Uterus (tissue), 3 donors: ENCODE measurements at regions not wholly inside any gene's neighbourhood (a gene's known extent, or its start where the extent isn't known, plus 50 kb on each side); places are given as distances from the start of the nearest gene placed in this dataset.
"Not testable (repeated sequence)": the region's sequence is repeated elsewhere in the genome, so short reads cannot be mapped to it uniquely, and the experiment has no call there.

ENCODE experiments used
- DNase-seq, 2 donors: peaks; one replicate each; pipeline ENCODE4 v3.0.0-alpha.2; 2019 to 2020
- H3K27ac ChIP-seq, 2 donors: fragments of 200-600 bp; sonication (generic); 1 replicate in 1 of 2; 2 replicates in 1 of 2; pipeline ENCODE4 v1.5.1; 2016 to 2018
- H3K27me3 ChIP-seq, 2 donors: fragments of 200-600 bp; sonication (generic); one replicate each; pipeline ENCODE4 v1.5.1; 2018 to 2019; ENCODE audit warnings: control low read depth in 1 of 2
- H3K36me3 ChIP-seq, 2 donors: fragments of 200-600 bp; sonication (generic); one replicate each; pipeline ENCODE4 v1.5.1; 2019; ENCODE audit warnings: control low read depth in 1 of 2
- H3K4me1 ChIP-seq, 2 donors: fragments of 200-600 bp; sonication (generic); one replicate each; pipeline ENCODE4 v1.5.1; 2018 to 2019; ENCODE audit warnings: control low read depth in 1 of 2
- H3K4me3 ChIP-seq, 2 donors: fragments of 200-600 bp; sonication (generic); 1 replicate in 1 of 2; 2 replicates in 1 of 2; pipeline ENCODE4 v1.5.1; 2018 to 2019; ENCODE audit warnings: mild to moderate bottlenecking in 1 of 2
- H3K9me3 ChIP-seq, 2 donors: fragments of 200-600 bp; sonication (generic); one replicate each; pipeline ENCODE4 v1.5.1; 2019; ENCODE audit warnings: control low read depth in 1 of 2
- POLR2A ChIP-seq, 2 donors: fragments of 450-650 bp; IDR thresholded peaks; one replicate each; pipeline ENCODE4 v1.6.1; 2016; ENCODE audit warnings: antibody characterized with exemption in 2 of 2, mild to moderate bottlenecking in 1 of 2, moderate library complexity in 1 of 2
- intact Hi-C: fragments of 100-400 bp; cut with DNase I; formaldehyde crosslinking; loops from one replicate; pipeline ENCODE4 v1.15.1; 2023; ENCODE audit warnings: low total_unique reads
- TF ChIP-seq, protein P1 (sequence below), 4 experiments: fragments of 200-600 bp in 2 of 4; fragments of 450-650 bp in 2 of 4; sonication (generic) in 2 of 4; IDR thresholded peaks; one replicate each; pipeline ENCODE4 v1.5.1; 2016 to 2019; ENCODE audit warnings: antibody characterized with exemption in 4 of 4, mild to moderate bottlenecking in 2 of 4, moderate library complexity in 1 of 4
- donor health status: DM: yes; HTN: yes; CAD: no.

DNA sequence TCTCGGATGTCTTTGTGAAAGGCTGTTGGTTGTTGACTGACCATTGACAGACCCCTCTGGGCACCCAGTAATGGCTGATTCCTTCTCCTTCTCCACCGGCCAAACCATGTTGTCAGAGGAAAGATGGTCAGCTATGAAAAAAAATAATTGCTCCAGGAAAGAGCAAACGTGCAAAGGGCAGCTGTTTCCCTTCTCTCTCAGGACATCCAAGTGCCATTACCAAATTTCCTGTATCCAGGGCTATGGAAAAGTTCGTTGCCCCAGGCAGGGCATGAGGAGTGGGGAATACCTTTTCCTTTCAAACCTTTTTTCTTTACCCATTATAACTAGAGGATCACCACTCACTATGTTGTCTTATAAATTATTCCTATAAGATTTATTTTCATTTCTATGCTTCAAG is 321.5 kb upstream of the HNRNPA3 start:
- no peak overlapping the region for H3K4me3 ChIP-seq
- no peaks in the 10 kb centered on the region for H3K9me3 ChIP-seq
- H3K4me1 ChIP-seq, result no peaks in the 10 kb centered on the region
- H3K27ac ChIP-seq, result no peak overlapping the region
- intact Hi-C loops, result no loop called here
- no peak for DNase-seq
- TF ChIP-seq, protein P1, sequence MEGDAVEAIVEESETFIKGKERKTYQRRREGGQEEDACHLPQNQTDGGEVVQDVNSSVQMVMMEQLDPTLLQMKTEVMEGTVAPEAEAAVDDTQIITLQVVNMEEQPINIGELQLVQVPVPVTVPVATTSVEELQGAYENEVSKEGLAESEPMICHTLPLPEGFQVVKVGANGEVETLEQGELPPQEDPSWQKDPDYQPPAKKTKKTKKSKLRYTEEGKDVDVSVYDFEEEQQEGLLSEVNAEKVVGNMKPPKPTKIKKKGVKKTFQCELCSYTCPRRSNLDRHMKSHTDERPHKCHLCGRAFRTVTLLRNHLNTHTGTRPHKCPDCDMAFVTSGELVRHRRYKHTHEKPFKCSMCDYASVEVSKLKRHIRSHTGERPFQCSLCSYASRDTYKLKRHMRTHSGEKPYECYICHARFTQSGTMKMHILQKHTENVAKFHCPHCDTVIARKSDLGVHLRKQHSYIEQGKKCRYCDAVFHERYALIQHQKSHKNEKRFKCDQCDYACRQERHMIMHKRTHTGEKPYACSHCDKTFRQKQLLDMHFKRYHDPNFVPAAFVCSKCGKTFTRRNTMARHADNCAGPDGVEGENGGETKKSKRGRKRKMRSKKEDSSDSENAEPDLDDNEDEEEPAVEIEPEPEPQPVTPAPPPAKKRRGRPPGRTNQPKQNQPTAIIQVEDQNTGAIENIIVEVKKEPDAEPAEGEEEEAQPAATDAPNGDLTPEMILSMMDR (IDR thresholded peaks at IDR 0.05), result no peak
- no peak for TF ChIP-seq POLR2A (IDR thresholded peaks at IDR 0.05)
- H3K27me3 ChIP-seq, result no peaks in the 10 kb centered on the region
- no peaks in the 10 kb centered on the region for H3K36me3 ChIP-seq

GRCh38 chr2:176891857-176892256 is 320.7 kb upstream of the HNRNPA3 start:
- no peak overlapping the region for H3K27ac ChIP-seq
- H3K9me3 ChIP-seq, result no peaks in the 10 kb centered on the region
- no peaks in the 10 kb centered on the region for H3K27me3 ChIP-seq

GRCh38 chr2:176892676-176893226 is 319.8 kb upstream of the HNRNPA3 start:
- H3K27ac ChIP-seq, result no peak overlapping the region
- H3K9me3 ChIP-seq, result no peaks in the 10 kb centered on the region
- DNase-seq, result no peak
- H3K4me1 ChIP-seq, result no peaks in the 10 kb centered on the region
- H3K27me3 ChIP-seq, result no peaks in the 10 kb centered on the region
- intact Hi-C loops, result no loop called here
- no peak overlapping the region for H3K4me3 ChIP-seq
- TF ChIP-seq, protein P1 (IDR thresholded peaks at IDR 0.05), result no peak
- TF ChIP-seq POLR2A (IDR thresholded peaks at IDR 0.05), result no peak
- no peaks in the 10 kb centered on the region for H3K36me3 ChIP-seq

More at GRCh38 chr2:176891857-176892256, 320.7 kb upstream of the HNRNPA3 start:
- TF ChIP-seq POLR2A (IDR thresholded peaks at IDR 0.05), result no peak
- TF ChIP-seq, protein P1 (IDR thresholded peaks at IDR 0.05), result no peak
- H3K4me3 ChIP-seq, result no peak overlapping the region
- DNase-seq, result no peak
- intact Hi-C loops, result no loop called here
- H3K4me1 ChIP-seq, result no peaks in the 10 kb centered on the region
- H3K36me3 ChIP-seq, result no peaks in the 10 kb centered on the region

DNA sequence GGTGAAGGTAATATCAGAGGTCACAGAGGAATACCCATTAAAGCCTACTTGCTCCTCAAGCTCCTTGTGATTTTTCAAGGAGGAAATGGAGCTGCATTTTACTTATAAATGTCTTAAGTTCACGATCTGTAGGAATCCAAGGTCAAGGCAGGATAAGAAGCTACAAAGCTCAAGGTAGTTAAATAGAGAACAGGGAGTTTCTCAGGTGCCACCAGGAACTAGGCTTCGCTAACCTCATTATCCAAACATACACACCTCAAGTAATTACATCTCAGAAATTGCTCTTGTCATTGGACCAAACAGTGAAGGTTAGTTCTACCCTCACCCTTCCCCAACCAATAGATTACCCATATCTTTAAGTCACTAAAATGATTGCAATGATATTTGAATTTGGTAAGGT is 317.4 kb upstream of the HNRNPA3 start:
- TF ChIP-seq POLR2A (IDR thresholded peaks at IDR 0.05), result no peak
- TF ChIP-seq, protein P1 (IDR thresholded peaks at IDR 0.05), result no peak

GRCh38 chr2:176902454-176902853 is 310.1 kb upstream of the HNRNPA3 start:
- no peak overlapping the region for H3K27ac ChIP-seq
- no peaks in the 10 kb centered on the region for H3K36me3 ChIP-seq
- TF ChIP-seq, protein P1 (IDR thresholded peaks at IDR 0.05), result no peak
- no peak for TF ChIP-seq POLR2A (IDR thresholded peaks at IDR 0.05)
- DNase-seq, result no peak
- no peaks in the 10 kb centered on the region for H3K27me3 ChIP-seq
- H3K4me1 ChIP-seq, result no peaks in the 10 kb centered on the region
- no peaks in the 10 kb centered on the region for H3K9me3 ChIP-seq
- H3K4me3 ChIP-seq, result no peak overlapping the region
- intact Hi-C loops, result no loop called here

More for the DNA sequence above, 317.4 kb upstream of the HNRNPA3 start:
- Histone ChIP-seq H3K4me1 (no peaks in the 10 kb centered on the region), H3K4me3 (no peak overlapping the region), H3K27me3 (no peaks in the 10 kb centered on the region), H3K36me3 (no peaks in the 10 kb centered on the region), H3K9me3 (no peaks in the 10 kb centered on the region), H3K27ac (no peak overlapping the region)
- intact Hi-C loops, result no loop called here
- no peak for DNase-seq

DNA sequence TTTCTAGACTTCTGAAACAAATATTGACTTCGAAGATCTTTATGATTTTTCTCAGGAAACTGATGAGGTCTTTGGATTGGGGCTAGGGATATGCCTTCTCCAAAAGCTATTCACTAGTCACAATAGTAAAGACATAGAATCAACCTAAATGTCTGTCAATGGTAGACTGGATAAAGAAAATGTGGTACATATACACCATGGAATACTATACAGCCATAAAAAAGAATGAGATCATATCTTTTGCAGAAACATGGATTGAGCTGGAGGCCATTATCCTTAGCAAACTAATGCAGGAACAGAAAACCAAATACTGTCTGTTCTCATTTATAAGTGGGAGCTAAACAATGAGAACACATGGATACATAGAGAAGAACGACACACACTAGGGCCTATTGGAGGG is 308.5 kb upstream of the HNRNPA3 start:
- H3K27ac ChIP-seq, H3K9me3 ChIP-seq, H3K4me1 ChIP-seq, intact Hi-C loops, H3K27me3 ChIP-seq, DNase-seq, H3K4me3 ChIP-seq, H3K36me3 ChIP-seq: not testable (repeated sequence)
